Adipocyte (in vitro differentiated cells): ENCODE measurements at regions not wholly inside any gene's neighbourhood (a gene's known extent, or its start where the extent isn't known, plus 50 kb on each side); places are given as distances from the start of the nearest gene placed in this dataset.

Experiments
- DNase-seq: peaks from one replicate; pipeline ENCODE4 v3.0.0-alpha.2; 2015; ENCODE audit warnings: low read depth
- H3K27me3 ChIP-seq: replicated peaks from 2 replicates; pipeline ENCODE4 v1.7.0; 2013; ENCODE audit warnings: mild to moderate bottlenecking, low read length, moderate library complexity; ENCODE audit not compliant: control insufficient read depth, insufficient read depth
- H3K36me3 ChIP-seq: 2 replicates; pipeline ENCODE4 v1.7.0; 2013; ENCODE audit warnings: low read length, mild to moderate bottlenecking, moderate library complexity; ENCODE audit not compliant: control insufficient read depth, insufficient read depth, severe bottlenecking
- H3K4me1 ChIP-seq: 2 replicates; pipeline ENCODE4 v1.7.0; 2013; ENCODE audit warnings: mild to moderate bottlenecking, low read length, moderate library complexity; ENCODE audit not compliant: control insufficient read depth, insufficient read depth
- H3K4me3 ChIP-seq: 2 replicates; pipeline ENCODE4 v1.7.0; 2013; ENCODE audit warnings: mild to moderate bottlenecking, low read length, moderate library complexity
- H3K9ac ChIP-seq: 2 replicates; pipeline ENCODE4 v1.7.0; 2013; ENCODE audit warnings: mild to moderate bottlenecking, low read length, moderate library complexity
- H3K9me3 ChIP-seq: 2 replicates; pipeline ENCODE4 v1.7.0; 2013; ENCODE audit warnings: mild to moderate bottlenecking, low read length, moderate library complexity; ENCODE audit not compliant: control insufficient read depth

DNA sequence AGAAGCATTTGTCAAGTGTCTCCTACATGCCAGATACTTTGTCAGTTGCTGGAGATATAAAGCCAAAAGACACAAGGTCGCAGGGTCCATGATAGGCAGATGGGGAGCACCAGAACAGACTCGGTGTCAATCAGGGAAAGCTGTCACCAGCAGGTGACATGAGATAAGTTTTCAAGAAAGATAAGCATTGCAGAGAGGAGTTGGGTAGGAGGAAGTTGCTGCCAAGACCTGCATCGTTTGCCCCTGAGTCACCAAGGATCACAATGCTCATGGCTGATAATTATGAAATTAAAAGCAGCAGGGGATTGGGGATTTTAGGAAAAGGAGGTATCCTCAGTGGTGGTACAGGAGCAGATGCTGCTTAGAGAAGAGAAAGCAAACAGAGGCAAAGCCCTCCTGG, 551.1 kb upstream of the CDH11 start:
- no peaks in the 10 kb centered on the region for H3K27me3 ChIP-seq
- peak; percentile 40 for DNase-seq
- no peak overlapping the region for H3K4me3 ChIP-seq
- H3K36me3 ChIP-seq = no peaks in the 10 kb centered on the region
- H3K4me1 ChIP-seq = peaks cover 4% of the 10 kb centered on the region
- no peak overlapping the region for H3K9ac ChIP-seq
- H3K9me3 ChIP-seq = no peaks in the 10 kb centered on the region

DNA sequence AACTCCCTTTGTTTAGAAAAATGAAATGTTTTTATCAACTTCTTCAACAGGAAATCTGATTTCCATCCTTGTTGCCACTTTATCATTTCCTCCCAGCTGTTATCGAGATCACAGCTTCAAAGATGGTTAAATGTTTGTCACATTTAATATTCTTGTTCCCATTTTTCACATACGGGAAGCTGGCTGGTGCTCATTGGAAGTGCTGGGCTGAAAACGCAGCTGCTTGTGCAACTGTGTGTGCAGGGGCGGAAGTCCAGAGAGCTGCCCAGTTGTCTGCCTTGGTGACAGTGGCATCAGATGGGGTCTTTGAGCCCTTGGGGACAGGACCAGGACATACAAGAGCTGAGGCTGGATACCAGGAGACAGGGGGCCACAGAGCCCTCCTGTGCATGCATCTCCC, 549.2 kb upstream of the CDH11 start:
- Histone ChIP-seq H3K9me3 (no peaks in the 10 kb centered on the region), H3K9ac (no peak overlapping the region), H3K4me1 (peaks cover 4% of the 10 kb centered on the region), H3K4me3 (no peak overlapping the region), H3K36me3 (no peaks in the 10 kb centered on the region), H3K27me3 (no peaks in the 10 kb centered on the region)
- DNase-seq = no peak

DNA sequence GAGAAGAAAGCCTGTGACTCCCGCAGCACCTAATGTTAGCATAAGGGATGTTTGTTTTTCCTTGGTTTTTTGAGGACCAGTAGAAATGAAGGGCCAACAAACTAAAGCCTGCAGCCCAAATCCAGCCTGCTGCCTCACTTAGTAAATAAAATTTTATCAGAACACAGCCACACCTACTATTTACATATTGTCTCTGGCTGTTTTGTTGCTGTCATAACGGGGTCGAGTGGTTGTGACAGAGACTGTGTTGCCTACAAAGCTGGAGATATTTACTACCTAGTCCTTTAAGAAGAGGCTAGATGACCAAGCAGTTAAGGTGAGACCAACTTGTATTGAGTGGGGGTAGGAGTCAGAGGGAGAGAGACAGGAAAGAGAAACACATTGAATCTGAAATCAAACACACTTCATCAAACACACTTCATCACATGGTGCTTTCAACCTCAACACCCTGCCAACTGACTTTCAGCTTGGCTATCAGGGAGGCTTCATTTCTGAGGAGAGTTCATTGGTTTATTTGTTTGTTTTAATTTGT, 546.3 kb upstream of the CDH11 start:
- no peaks in the 10 kb centered on the region for H3K36me3 ChIP-seq
- H3K9me3 ChIP-seq = no peaks in the 10 kb centered on the region
- H3K27me3 ChIP-seq = no peaks in the 10 kb centered on the region
- no peak overlapping the region for H3K9ac ChIP-seq
- H3K4me3 ChIP-seq = no peak overlapping the region
- DNase-seq = no peak
- peaks cover 2% of the 10 kb centered on the region for H3K4me1 ChIP-seq

DNA sequence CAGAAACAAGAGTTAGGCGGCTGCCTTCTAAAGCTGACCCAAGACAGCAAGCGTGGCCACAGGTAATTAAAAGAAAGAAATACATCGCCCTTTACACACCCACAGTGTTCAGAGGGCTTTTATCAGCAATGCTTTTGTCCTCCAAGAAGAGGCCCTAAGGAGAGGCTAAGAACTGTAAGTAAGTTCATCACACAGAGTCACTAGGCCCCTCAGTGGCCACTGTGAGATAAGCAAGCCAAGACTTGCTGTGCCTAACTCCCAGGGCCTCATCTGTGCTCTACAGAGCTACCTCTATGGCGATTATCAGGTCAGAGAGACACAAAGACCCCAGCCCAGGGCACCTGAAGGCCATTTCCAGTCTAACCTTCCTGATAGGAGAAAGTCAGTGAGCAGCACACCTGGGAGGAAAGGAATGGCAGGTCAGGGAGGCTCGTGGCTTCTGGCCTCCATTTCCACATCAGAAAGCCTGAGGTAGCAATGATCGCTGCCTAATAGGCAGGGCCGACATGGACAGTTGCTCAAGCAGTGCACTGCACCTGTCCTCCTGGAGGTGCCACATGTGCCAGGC, 545.2 kb upstream of the CDH11 start:
- no peak overlapping the region for H3K9ac ChIP-seq
- no peaks in the 10 kb centered on the region for H3K36me3 ChIP-seq
- DNase-seq = peak; percentile 38
- H3K4me1 ChIP-seq = no peaks in the 10 kb centered on the region
- H3K4me3 ChIP-seq = no peak overlapping the region
- H3K9me3 ChIP-seq = no peaks in the 10 kb centered on the region
- H3K27me3 ChIP-seq = no peaks in the 10 kb centered on the region

DNA sequence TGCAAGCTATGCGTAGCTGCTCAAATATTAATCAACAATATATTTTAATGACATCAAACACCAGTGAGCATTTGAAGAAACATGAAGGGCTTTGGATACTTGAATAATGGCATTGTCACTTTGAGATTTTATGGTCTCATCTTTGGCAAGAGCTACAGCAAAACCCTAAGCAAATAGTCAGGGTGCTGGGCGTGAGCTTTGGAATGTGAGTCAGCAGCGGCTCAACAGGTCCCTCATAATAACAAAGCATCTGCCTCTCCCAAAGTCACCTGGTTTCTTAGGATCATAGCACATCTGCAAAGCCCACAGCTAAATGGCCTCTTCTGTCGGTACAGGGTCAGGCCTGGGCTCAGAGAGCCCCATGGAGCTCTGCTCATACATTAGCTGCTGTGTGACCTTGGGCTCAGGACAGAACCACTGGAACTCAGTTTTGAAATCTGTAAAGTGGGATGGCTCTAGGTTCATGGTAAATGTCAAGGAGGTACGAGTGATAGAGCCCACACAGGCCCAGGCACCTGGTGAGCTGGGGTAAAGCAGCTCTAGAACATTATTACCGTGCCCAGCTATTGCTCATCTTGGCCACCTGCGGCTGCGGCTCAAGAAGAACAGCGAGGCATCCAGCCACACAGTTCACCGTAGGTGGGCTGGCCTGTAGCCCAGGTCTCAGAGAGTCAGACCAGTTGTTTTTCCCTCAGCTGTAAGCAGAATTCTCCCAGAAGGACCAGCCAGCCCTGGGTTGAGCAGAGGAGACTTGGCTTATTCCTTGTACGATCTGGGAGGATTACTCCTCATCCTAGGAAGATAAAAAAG, 544.5 kb upstream of the CDH11 start:
- H3K36me3 ChIP-seq = no peaks in the 10 kb centered on the region
- no peak for DNase-seq
- no peaks in the 10 kb centered on the region for H3K27me3 ChIP-seq
- no peaks in the 10 kb centered on the region for H3K4me1 ChIP-seq
- H3K9ac ChIP-seq = no peak overlapping the region
- H3K4me3 ChIP-seq = no peak overlapping the region
- no peaks in the 10 kb centered on the region for H3K9me3 ChIP-seq

DNA sequence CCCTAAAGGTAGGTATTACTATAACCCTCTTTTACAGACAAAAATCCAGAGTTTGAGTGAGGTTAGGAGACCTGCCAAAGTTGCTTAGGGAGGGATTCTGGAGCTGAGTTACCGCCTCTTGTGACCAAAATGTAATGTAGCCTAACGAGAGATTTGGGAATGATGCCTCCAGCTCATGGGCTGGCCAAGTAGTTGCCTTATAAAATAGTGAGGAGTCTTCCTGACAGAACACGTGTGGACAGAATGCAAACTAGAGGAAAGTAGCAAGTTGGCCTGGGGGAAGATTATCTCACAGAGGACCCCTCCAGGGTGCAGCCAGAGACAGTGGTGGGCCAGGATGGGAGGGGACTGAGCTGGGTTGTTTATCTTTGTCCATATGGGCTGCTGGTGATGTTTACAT, 543.7 kb upstream of the CDH11 start:
- H3K27me3 ChIP-seq = no peaks in the 10 kb centered on the region
- no peak for DNase-seq
- no peaks in the 10 kb centered on the region for H3K4me1 ChIP-seq
- H3K4me3 ChIP-seq = no peak overlapping the region
- no peaks in the 10 kb centered on the region for H3K36me3 ChIP-seq
- H3K9ac ChIP-seq = no peak overlapping the region
- no peaks in the 10 kb centered on the region for H3K9me3 ChIP-seq

DNA sequence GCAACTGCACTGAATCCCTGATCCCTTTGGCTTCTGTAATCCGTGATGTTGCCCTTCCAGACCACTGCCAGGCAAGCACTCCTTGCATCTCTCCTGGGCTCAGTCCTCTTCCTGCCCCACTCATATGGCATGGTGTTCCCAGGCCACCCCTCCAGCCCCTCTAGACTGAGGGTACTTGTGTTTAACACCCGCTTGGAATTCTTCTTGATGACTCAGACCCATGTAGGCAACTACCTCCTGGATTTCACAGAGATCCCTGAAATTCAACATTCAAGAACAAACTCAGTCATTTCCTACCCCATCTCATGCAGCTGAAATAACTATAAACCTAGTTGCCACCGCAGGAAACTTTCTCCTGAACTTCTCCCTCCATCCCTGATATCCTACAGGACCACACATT, 541.9 kb upstream of the CDH11 start:
- no peaks in the 10 kb centered on the region for H3K36me3 ChIP-seq
- H3K27me3 ChIP-seq = no peaks in the 10 kb centered on the region
- no peak for DNase-seq
- H3K4me3 ChIP-seq = no peak overlapping the region
- H3K9ac ChIP-seq = no peak overlapping the region
- no peaks in the 10 kb centered on the region for H3K9me3 ChIP-seq
- H3K4me1 ChIP-seq = peaks cover 4% of the 10 kb centered on the region

DNA sequence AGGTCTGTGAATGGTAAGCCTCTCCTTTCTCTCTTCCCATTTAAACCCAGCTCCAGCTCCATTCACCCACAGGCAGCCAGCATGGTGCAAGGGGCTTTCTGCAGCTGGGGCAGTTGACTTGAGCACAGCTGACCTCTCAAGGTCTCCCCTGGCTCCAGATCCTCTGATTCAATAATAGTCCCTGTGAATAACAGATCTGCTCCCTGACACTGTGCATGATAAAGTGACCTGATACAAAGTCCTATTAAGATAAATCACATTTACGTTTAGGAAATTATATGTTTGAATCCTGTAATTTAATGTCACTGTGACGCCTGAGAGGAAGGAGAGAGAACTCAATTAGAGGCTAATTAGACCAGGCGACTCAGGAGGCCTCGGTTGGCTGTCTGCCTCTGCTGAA, 540.4 kb upstream of the CDH11 start:
- Histone ChIP-seq H3K9me3 (no peaks in the 10 kb centered on the region), H3K36me3 (no peaks in the 10 kb centered on the region), H3K4me3 (no peak overlapping the region), H3K9ac (no peak overlapping the region), H3K27me3 (no peaks in the 10 kb centered on the region), H3K4me1 (peaks cover 8% of the 10 kb centered on the region)
- DNase-seq = no peak

DNA sequence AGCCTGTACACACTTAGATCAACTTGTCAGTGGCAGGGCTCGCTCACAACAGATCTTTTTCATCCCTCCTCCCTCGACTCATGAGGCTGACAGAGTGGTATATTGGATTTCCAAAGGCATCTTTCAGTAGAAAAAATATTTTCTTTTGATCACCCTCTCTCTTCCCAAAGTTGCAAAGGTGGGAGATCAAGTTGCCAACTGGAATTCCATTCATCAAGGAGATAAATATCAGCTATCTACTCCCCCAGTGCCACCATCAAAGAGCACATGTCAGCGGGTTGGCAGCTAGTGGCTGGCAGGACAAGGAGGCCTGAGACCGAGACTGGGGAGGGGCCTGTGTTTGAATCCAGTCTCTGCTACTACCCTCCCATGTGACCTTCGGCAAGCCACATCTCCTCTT, 539.7 kb upstream of the CDH11 start:
- H3K27me3 ChIP-seq = no peaks in the 10 kb centered on the region
- H3K36me3 ChIP-seq = no peaks in the 10 kb centered on the region
- peaks cover 8% of the 10 kb centered on the region for H3K4me1 ChIP-seq
- no peak overlapping the region for H3K4me3 ChIP-seq
- DNase-seq = no peak
- no peaks in the 10 kb centered on the region for H3K9me3 ChIP-seq
- no peak overlapping the region for H3K9ac ChIP-seq

DNA sequence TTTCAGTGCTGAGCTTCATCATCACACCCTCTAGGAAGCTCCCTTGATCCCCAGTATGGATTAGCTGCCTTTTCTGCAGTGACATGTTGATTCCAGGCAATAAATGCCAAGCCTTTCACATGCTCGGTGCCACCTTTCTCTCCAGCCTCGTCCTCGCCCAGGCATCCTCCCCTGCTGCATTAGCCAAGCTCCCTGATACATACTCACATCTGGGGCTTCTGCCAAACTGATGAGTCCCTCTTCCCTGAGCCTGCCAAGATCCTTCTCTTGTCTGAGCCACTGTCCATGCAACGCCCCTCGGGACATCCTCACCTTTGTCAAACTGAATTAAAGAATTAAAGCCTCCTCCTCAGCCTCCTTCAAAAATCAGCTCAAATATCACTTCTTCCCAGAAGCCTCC, 538.5 kb upstream of the CDH11 start:
- H3K4me3 ChIP-seq = no peak overlapping the region

DNA sequence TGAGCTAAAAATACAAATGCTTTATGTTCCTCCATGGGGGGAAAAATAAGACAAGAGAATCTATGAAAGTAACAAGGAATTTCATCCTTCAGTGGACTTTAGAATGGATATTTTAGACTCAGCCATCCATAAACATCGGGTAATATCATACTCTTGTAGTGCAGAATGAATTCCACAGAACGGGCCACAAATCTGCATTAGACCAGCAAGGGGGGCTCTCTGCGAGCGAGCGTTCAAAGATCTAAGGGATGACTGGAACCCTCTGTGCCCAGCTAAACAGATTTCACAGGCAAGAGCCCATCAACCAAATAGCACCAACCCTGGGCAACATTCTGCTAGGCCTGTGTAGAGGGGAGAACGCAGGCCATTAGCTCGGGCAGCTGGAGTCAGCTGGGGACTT, 537.9 kb upstream of the CDH11 start:
- peaks cover 8% of the 10 kb centered on the region for H3K4me1 ChIP-seq
- no peaks in the 10 kb centered on the region for H3K36me3 ChIP-seq
- H3K9me3 ChIP-seq = no peaks in the 10 kb centered on the region
- DNase-seq = no peak
- no peak overlapping the region for H3K9ac ChIP-seq
- H3K4me3 ChIP-seq = no peak overlapping the region
- no peaks in the 10 kb centered on the region for H3K27me3 ChIP-seq

More for the DNA sequence above, 538.5 kb upstream of the CDH11 start:
- no peaks in the 10 kb centered on the region for H3K27me3 ChIP-seq
- H3K4me1 ChIP-seq = peaks cover 8% of the 10 kb centered on the region
- H3K9ac ChIP-seq = no peak overlapping the region
- H3K9me3 ChIP-seq = no peaks in the 10 kb centered on the region
- DNase-seq = peak; percentile 16
- H3K36me3 ChIP-seq = no peaks in the 10 kb centered on the region
